GM13977 (cell line): ENCODE measurements at regions not wholly inside any gene's neighbourhood (a gene's known extent, or its start where the extent isn't known, plus 50 kb on each side); places are given as distances from the start of the nearest gene placed in this dataset.

Experiments used
- DNase-seq: peaks from one replicate; pipeline ENCODE4 v3.0.0; 2012; ENCODE audit warnings: low spot score
- CTCF ChIP-seq: IDR thresholded peaks from 2 replicates; pipeline ENCODE4 v1.5.1; 2012; ENCODE audit warnings: mild to moderate bottlenecking, control low read depth; ENCODE audit not compliant: insufficient read depth; ENCODE audit errors: extremely low read depth, missing control alignments
- in situ Hi-C: fragments of 300-500 bp; cut with MboI; formaldehyde crosslinking; loops from one replicate; pipeline ENCODE4 v1.12.0; 2022; ENCODE audit warnings: low sequenced_read_pairs, low pct_unique_long_range_greater_than_20kb, mixed read lengths, inconsistent platforms; ENCODE audit not compliant: unreplicated experiment

- in situ Hi-C loops = no loop called here
- no peak for TF ChIP-seq CTCF
- DNase-seq = no peak
Measured at GRCh38 chr14:61113561-61114225, 132.6 kb downstream of the SLC38A6 start.

DNA sequence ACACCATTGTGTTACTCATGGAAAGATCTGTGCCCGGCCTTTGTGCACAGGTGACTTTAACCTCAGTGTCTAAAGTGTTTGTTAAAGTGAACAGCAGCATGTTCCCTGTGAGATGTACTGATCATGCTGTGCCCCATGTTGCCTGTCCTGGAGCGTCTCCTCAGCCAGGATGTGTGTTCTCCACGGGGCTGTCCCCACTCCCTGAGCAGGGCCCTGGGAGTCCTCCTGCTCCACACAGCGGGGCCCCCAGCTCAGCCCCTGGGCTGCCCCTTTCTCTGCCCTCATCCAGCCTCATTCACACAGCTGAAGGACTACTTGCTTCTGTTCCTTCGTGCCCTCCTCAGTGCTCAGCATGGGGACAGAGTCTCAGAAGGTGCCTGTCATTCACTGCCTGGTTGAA, 131.5 kb downstream of the SLC38A6 start:
- in situ Hi-C loops = no loop called here
- TF ChIP-seq CTCF = no peak
- DNase-seq = no peak

- in situ Hi-C loops = no loop called here
Measured at GRCh38 chr14:61111731-61112130, 130.7 kb downstream of the SLC38A6 start.

GRCh38 chr14:61111209-61111665, 130.2 kb downstream of the SLC38A6 start:
- in situ Hi-C loops = no loop called here
- no peak for TF ChIP-seq CTCF
- DNase-seq = no peak

More at GRCh38 chr14:61111731-61112130, 130.7 kb downstream of the SLC38A6 start:
- TF ChIP-seq CTCF = no peak
- no peak for DNase-seq

- in situ Hi-C loops = no loop called here
- no peak for DNase-seq
- no peak for TF ChIP-seq CTCF
Measured at GRCh38 chr14:61110316-61111082, 129.5 kb downstream of the SLC38A6 start.

DNA sequence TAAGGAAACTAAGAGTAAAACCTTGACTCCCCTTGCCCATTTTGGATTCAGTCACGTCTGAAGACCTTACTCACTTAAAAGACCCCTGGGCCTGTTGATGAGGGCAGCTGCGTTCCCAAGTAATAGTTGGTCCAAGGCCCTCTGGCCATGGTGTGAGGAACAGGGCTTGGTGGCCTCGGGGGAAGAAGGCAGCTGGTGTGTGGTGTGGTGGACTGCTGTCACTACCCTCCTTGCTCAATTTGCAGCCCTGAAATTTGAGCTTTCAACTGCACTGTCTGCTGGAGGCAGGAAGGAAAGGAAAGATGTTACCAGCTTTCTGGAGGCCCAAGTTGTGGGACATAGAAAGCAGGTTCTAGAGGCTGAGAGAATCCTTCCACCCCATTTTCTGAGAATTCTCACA, 128.2 kb downstream of the SLC38A6 start:
- in situ Hi-C loops = no loop called here
- no peak for DNase-seq

More for the DNA sequence above, 128.2 kb downstream of the SLC38A6 start:
- TF ChIP-seq CTCF = no peak
